ENCODE measurements at regions not wholly inside any gene's neighbourhood (a gene's known extent, or its start where the extent isn't known, plus 50 kb on each side); places are given as distances from the start of the nearest gene placed in this dataset.

DNA sequence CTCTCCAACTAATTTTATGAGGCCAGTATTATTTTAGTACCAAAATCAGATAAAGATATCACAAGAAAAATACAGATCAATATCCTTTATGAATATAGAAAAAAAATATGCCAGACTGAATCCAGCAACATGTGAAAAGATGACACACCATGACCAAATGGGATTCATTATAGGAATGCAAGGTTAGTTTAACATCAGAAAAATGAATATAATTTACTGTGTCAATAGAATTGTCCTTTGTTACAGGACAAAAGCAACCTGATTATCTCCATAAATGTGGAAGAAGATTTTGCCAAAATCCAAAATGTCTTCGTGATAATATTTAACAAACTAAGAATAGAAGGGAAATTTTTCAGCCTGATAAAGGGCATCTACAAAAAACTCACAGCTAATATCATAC is 66.4 kb upstream of the DAB2 start:
- TF ChIP-seq, protein P1, sequence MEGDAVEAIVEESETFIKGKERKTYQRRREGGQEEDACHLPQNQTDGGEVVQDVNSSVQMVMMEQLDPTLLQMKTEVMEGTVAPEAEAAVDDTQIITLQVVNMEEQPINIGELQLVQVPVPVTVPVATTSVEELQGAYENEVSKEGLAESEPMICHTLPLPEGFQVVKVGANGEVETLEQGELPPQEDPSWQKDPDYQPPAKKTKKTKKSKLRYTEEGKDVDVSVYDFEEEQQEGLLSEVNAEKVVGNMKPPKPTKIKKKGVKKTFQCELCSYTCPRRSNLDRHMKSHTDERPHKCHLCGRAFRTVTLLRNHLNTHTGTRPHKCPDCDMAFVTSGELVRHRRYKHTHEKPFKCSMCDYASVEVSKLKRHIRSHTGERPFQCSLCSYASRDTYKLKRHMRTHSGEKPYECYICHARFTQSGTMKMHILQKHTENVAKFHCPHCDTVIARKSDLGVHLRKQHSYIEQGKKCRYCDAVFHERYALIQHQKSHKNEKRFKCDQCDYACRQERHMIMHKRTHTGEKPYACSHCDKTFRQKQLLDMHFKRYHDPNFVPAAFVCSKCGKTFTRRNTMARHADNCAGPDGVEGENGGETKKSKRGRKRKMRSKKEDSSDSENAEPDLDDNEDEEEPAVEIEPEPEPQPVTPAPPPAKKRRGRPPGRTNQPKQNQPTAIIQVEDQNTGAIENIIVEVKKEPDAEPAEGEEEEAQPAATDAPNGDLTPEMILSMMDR (conservative IDR thresholded peaks at IDR 0.05 in 1 of 2, IDR thresholded peaks at IDR 0.05 in 1 of 2; ENCODE audit: low read depth in 1 of 2, low read length in 2 of 2), result no peak
- TF ChIP-seq EZH2 (IDR thresholded peaks at IDR 0.05; ENCODE audit: low read length, missing control alignments), result no peak

Data from fibroblast of lung (primary cell).